Mesodermal cell (in vitro differentiated cells): ENCODE measurements at regions not wholly inside any gene's neighbourhood (a gene's known extent, or its start where the extent isn't known, plus 50 kb on each side); places are given as distances from the start of the nearest gene placed in this dataset.
"Not testable (repeated sequence)": the region's sequence is repeated elsewhere in the genome, so short reads cannot be mapped to it uniquely, and the experiment has no call there.

Experiments used
- H3K27ac ChIP-seq: 2 replicates; pipeline ENCODE4 v1.7.0; 2013; ENCODE audit warnings: mild to moderate bottlenecking, low read depth, low read length, moderate library complexity; ENCODE audit not compliant: severe bottlenecking
- H3K36me3 ChIP-seq: 2 replicates; pipeline ENCODE4 v1.7.1; 2013; ENCODE audit warnings: mild to moderate bottlenecking, low read length, moderate library complexity; ENCODE audit not compliant: control insufficient read depth, insufficient read depth
- H3K4me1 ChIP-seq: one replicate; pipeline ENCODE4 v1.7.1; 2013; ENCODE audit warnings: mild to moderate bottlenecking, low read length; ENCODE audit not compliant: insufficient read depth, control insufficient read depth, poor library complexity, severe bottlenecking
- H3K4me3 ChIP-seq: 2 replicates; pipeline ENCODE4 v1.7.0; 2013; ENCODE audit warnings: low read length, control low read depth, mild to moderate bottlenecking; ENCODE audit not compliant: insufficient read depth, poor library complexity, severe bottlenecking; ENCODE audit errors: extremely low read depth
- H3K9me3 ChIP-seq: 2 replicates; pipeline ENCODE4 v1.7.1; 2013; ENCODE audit warnings: mild to moderate bottlenecking, low read length, moderate library complexity; ENCODE audit not compliant: control insufficient read depth
- WGBS, 2 experiments: methylation state at CpG; one replicate each; pipeline ENCODE4 v1.1.5; 2013; ENCODE audit warnings: missing lambda C conversion rate in 2 of 2; ENCODE audit not compliant: insufficient coverage in 2 of 2; 5-methylcytosine and 5-hydroxymethylcytosine counted together

DNA sequence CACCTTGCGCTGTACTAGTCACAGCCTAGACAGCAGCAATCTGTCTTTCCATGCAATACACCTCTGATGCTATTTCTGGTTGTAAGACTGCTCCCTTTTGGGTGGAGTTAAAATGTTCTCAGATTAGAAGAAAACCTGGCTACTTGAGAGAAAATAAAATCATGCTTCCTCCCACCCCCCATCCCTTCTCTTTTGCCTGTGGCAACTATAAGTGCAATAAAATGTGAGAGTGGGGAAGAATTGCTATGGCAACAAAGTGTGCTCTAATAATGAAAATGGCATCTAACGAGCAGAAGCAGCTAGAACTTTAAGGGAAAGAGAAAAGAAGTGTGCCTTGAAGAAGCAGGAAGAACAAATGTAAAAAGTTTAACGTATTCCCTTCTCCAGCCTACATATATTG is 464.2 kb upstream of the FSHR start:
- Histone ChIP-seq H3K27ac (no peak overlapping the region), H3K4me3 (no peak overlapping the region), H3K4me1 (no peaks in the 10 kb centered on the region), H3K9me3 (no peaks in the 10 kb centered on the region), H3K36me3 (no peaks in the 10 kb centered on the region)
- WGBS, 2 experiments = 80 to 86% methylated on average over 1 of the region's 3 CpGs

DNA sequence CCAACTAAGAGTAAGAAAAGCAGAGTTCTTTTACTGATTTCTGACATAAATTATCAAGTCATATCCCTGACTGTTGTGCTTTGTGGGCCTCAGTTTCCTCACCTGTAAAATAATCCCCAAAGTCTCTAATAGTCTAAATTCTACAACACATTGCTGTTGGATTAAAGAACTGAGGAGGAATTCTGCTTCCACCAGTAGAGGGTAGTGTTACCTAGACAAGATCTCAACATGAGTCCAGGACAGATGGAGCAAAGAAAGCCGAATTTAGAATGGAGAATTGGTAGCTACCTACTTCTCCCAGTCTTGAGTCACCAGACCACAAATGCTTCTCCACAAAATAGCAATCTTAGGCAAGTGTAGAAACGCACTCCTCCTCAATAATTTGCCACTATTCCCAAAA is 462.5 kb upstream of the FSHR start:
- 40% methylated on average over 1 of the region's 2 CpGs; no CpG with 5 or more reads in 1 of the 2 experiments for WGBS, 2 experiments
- H3K36me3 ChIP-seq = no peaks in the 10 kb centered on the region
- H3K9me3 ChIP-seq = no peaks in the 10 kb centered on the region
- H3K27ac ChIP-seq = no peak overlapping the region
- no peaks in the 10 kb centered on the region for H3K4me1 ChIP-seq
- H3K4me3 ChIP-seq = no peak overlapping the region

DNA sequence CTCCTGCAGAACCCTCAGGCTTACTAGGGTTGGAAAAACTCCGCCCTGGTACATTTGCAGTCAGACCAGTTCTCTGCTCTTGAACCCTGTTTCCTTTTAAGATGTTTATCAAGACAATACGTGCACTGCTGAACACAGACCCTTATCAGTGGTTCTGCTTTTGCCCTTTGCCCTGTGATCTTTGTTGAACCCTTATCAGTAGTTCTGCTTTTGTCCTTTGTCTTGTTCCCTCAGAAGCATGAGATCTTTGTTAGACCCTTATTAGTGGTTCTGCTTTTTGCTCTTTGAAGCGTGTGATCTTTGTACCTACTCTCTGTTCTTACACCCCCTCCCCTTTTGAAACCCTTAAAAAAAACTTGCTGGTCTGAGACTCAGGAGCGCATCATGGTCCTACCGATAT is 457.5 kb upstream of the FSHR start:
- H3K4me1 ChIP-seq, H3K4me3 ChIP-seq, H3K27ac ChIP-seq, H3K36me3 ChIP-seq, H3K9me3 ChIP-seq: not testable (repeated sequence)
- 88 to 93% methylated on average over 4 of the region's 5 CpGs for WGBS, 2 experiments

DNA sequence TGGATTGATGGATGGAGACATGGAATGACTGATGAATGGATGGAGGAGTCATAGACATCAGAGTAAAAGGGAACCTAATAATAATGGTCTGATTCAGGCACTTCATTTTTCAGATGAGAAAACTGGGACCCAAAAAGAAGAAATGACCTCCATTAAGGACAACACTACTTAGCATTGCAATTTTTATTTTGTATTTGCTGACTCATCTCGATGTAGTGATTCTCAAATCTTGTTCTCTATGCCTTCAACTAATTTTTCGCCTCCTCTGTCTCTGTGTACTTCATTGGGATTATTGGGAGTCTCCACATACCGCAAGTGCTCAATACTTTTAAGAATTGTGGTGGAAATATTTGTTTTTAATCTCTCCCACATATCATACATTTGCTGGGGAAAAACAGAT is 446.2 kb upstream of the FSHR start:
- no peaks in the 10 kb centered on the region for H3K9me3 ChIP-seq
- H3K4me1 ChIP-seq = no peaks in the 10 kb centered on the region
- no CpG with 5 or more reads among the region's 3 CpGs for WGBS, 2 experiments
- H3K36me3 ChIP-seq = no peaks in the 10 kb centered on the region
- H3K27ac ChIP-seq = no peak overlapping the region
- no peak overlapping the region for H3K4me3 ChIP-seq

DNA sequence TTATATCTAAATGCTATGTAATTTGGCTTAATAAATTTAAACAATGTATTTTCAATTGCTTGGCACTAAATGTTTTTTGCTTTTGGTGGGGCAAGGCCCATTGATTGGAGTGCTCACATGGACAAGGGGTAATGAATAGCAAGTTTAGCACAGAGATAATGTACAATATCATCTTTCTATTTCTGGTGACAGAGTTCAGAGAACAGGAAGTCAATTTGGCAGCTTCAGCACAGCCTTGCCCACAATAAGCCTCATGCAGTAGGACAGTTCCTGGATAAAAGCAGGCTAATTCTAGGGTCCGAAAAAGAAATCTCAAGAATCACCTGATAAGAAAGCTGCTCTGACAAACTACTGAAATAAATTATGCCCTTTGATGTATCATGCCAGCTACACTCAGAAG is 443.9 kb upstream of the FSHR start:
- Histone ChIP-seq H3K36me3 (no peaks in the 10 kb centered on the region), H3K27ac (no peak overlapping the region), H3K9me3 (no peaks in the 10 kb centered on the region), H3K4me3 (no peak overlapping the region), H3K4me1 (no peaks in the 10 kb centered on the region)
- 100% methylated on average over 1 of the region's 1 CpG; no CpG with 5 or more reads in 1 of the 2 experiments for WGBS, 2 experiments

DNA sequence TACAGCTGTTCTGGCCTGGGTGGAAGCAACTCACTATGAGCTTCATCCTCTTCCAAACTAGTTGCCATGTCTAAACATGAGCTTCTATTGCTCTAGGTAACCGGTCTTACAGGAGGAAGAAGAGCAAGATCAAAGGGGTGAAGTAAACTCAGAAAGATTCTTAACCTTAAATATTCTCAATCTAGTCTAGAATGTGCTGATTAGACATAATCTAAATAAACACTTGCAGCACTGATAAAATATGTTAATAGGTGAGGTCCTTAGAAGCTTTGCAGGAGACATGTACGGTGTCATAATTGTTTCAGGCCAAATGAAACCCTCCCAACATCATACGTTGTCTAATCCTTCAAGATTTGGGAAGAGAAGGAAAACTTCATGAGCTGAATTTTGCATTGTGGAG is 431.6 kb upstream of the FSHR start:
- Histone ChIP-seq H3K4me1 (no peaks in the 10 kb centered on the region), H3K27ac (no peak overlapping the region), H3K36me3 (no peaks in the 10 kb centered on the region), H3K4me3 (no peak overlapping the region), H3K9me3 (no peaks in the 10 kb centered on the region)
- WGBS, 2 experiments = 67% methylated on average over 1 of the region's 3 CpGs; no CpG with 5 or more reads in 1 of the 2 experiments

DNA sequence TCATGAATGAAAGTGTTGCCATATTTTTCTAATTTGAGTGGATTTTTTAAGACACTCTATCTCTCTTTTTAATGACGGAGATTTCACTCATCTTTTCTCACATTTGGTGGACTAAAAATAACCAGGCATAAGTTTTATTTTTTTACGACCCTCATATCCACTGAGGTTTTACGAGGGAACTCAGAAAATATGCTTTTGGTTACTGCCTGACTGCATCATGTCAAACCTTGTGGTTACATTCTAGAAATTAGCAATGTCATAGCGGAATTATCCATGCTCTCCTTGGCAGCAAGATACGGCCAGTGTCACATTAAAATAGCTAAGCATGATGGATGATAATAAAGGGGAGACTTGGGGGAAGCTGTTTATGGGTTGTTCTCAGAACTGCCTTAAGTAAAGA is 428.6 kb upstream of the FSHR start:
- no peaks in the 10 kb centered on the region for H3K9me3 ChIP-seq
- H3K36me3 ChIP-seq = no peaks in the 10 kb centered on the region
- no peaks in the 10 kb centered on the region for H3K4me1 ChIP-seq
- WGBS, 2 experiments = 86 to 89% methylated on average over 1 to 3 of the region's 5 CpGs
- no peak overlapping the region for H3K4me3 ChIP-seq
- H3K27ac ChIP-seq = no peak overlapping the region

DNA sequence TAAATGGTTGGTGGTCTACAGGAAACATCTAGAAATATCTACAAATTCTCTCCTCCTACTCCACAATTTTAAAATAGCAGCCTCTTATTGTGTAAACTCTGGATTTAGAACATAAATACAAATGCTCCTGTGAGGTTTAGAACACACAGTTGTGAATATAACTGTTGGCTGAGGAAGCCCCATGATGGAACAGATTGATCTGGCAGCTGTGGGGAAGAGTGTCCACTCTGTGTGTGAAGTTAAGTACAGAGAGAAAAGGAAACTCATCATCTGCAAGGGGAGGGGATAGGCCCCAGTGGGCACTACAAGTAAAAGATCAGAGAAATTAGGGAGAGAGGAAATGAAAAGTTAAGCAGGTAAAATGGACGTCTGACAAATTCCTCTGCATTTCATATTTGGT is 422.7 kb upstream of the FSHR start:
- no peak overlapping the region for H3K4me3 ChIP-seq
- H3K36me3 ChIP-seq = no peaks in the 10 kb centered on the region
- no peak overlapping the region for H3K27ac ChIP-seq
- no peaks in the 10 kb centered on the region for H3K9me3 ChIP-seq
- H3K4me1 ChIP-seq = no peaks in the 10 kb centered on the region
- WGBS, 2 experiments = no CpG with 5 or more reads among the region's 1 CpG

DNA sequence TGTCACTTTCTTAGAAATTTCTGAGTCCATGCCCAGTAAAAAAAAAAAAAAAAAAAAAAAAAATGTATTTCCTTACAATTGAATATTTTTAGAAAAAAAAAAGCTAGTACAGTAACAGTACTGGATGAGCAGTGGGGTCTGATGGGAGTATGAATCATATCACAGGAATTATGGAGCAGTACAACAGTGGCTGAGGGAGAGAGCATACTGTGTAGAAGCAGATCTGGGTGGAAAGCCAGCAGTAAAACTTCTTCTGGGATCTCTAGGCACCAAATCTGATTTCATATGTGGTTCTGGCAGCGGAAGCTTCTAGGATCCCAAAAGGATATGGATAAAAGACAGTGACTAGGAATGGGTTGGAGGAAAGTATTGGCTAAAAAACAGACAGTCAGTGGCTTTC is 414.9 kb upstream of the FSHR start:
- 71 to 93% methylated on average over 1 of the region's 1 CpG for WGBS, 2 experiments

DNA sequence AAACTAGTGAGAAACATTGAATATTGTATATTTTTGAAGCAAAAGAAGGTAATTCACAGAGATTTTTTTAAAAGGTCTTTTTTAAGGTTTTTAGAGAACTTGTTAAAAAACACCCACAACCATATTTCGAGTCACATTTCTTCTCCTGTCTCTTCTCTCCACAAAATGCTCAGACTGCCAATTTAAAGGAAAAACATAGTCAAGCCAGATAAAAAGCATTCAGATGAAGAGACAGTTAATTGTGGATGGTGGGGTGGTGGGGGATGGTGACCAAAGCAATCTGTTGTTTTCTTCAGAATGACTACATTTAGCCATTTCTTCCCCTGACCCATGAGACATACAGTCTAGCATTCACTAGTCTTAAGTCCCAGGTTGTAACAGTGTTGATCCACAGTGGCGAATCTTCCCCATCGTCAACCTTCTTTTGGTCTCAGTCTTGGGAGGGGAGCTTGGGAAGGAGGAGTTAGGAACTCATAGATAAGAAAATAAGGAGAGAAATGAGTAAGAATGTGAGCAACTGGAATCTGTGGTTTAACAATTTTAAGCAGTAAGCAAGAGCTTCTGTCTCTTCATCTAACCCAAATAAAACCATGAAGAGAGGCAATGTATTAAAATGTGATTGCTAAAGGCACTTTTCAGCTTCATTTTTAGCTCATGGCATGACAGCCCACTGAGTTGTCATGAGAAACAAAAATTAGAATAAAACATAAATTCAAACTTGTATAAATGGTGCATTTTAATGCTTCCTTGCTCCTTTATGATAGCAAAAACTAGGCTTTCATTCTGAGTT is 413.7 kb upstream of the FSHR start:
- H3K4me3 ChIP-seq = no peak overlapping the region
- H3K4me1 ChIP-seq = no peaks in the 10 kb centered on the region
- H3K36me3 ChIP-seq = no peaks in the 10 kb centered on the region
- no peaks in the 10 kb centered on the region for H3K9me3 ChIP-seq
- H3K27ac ChIP-seq = no peak overlapping the region
- WGBS, 2 experiments = 80% methylated on average over 1 of the region's 3 CpGs; no CpG with 5 or more reads in 1 of the 2 experiments

More for the DNA sequence above, 414.9 kb upstream of the FSHR start:
- Histone ChIP-seq H3K36me3 (no peaks in the 10 kb centered on the region), H3K4me3 (no peak overlapping the region), H3K27ac (no peak overlapping the region), H3K9me3 (no peaks in the 10 kb centered on the region), H3K4me1 (no peaks in the 10 kb centered on the region)

DNA sequence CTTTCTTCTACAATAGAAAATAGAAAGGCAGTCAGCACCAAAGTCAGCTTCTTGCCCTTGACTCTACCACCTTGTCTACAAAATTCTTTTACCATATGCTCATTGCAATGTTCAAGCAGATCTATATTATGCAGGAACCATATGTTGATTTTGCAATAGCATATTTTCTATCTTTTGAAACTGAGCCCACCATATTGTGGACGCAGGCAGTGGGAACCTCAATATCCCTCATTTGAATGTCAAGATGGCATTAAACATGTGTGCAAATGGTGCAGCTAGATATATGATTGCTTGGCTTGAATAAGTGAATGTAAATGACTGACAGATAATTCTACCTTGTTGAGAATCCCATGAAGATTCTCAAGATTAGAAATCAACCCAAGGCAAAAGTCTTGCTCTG is 412.7 kb upstream of the FSHR start:
- no peaks in the 10 kb centered on the region for H3K9me3 ChIP-seq
- WGBS, 2 experiments = 100% methylated on average over 1 of the region's 1 CpG; no CpG with 5 or more reads in 1 of the 2 experiments
- no peaks in the 10 kb centered on the region for H3K36me3 ChIP-seq
- H3K27ac ChIP-seq = no peak overlapping the region
- no peaks in the 10 kb centered on the region for H3K4me1 ChIP-seq
- H3K4me3 ChIP-seq = no peak overlapping the region
